Astrocyte (in vitro differentiated cells and primary cell): ENCODE measurements at regions not wholly inside any gene's neighbourhood (a gene's known extent, or its start where the extent isn't known, plus 50 kb on each side); places are given as distances from the start of the nearest gene placed in this dataset.

Experiments
- CTCF ChIP-seq: IDR thresholded peaks from 2 replicates; pipeline ENCODE4 v1.5.1; 2011; ENCODE audit warnings: low read depth, mild to moderate bottlenecking, inconsistent platforms, low read length, moderate library complexity; ENCODE audit not compliant: insufficient read depth
- EZH2 ChIP-seq: IDR thresholded peaks from 2 replicates; pipeline ENCODE4 v1.6.1; 2012; ENCODE audit warnings: mild to moderate bottlenecking, low read length, inconsistent platforms; ENCODE audit not compliant: insufficient read depth

GRCh38 chr12:94753036-94753679, 102.8 kb upstream of the TMCC3 start:
- TF ChIP-seq CTCF (no peak), EZH2 (no peak)
